Activated CD4-positive, alpha-beta T cell treated with anti-CD3 and anti-CD28 coated beads for 24 hours (primary cell): ENCODE measurements at regions not wholly inside any gene's neighbourhood (a gene's known extent, or its start where the extent isn't known, plus 50 kb on each side); places are given as distances from the start of the nearest gene placed in this dataset.

Experiments used
- DNase-seq, 2 donors: peaks; one replicate each; pipeline ENCODE4 v3.0.0-alpha.2; 2020; ENCODE audit warnings: low read depth in 2 of 2

DNA sequence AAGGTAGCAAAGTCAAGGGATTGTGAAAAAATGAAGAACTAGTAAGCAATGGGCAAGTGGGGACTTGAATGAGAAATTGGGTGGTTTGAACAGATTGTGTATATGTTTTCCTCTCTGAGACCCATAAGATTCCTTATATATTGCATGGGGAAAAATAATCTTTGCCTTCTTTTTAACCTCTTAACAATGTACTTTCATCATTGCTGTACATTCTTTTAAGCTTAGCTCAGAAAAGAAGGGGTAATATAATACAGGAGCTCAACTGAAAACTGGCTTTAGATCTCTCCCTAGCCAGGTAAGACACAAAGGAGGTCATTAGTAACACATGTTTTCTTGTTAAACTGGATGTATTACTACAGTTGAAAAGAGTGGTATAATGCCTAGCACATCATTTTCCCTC, 287.2 kb downstream of the RNF144B start:
- no peak for DNase-seq

DNA sequence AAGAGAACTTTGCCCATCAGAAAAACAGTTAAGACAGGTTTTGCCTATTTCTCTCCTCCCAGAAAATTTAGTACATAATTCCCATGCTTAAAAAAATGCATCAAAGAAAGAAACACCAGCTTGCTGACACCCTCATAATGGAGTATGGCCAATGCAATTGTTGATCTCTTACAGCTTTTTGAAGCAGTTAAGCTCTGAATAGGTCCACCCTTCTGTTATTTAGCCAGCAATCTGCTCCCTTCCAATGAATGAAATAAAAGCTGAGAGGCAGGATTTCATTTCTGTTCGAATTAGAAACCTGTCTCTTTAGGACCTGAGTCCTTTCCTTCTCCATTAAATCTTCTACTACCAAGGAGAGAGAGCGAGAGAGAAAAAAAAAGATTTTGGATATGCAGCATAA, 288.7 kb downstream of the RNF144B start:
- no peak for DNase-seq

DNA sequence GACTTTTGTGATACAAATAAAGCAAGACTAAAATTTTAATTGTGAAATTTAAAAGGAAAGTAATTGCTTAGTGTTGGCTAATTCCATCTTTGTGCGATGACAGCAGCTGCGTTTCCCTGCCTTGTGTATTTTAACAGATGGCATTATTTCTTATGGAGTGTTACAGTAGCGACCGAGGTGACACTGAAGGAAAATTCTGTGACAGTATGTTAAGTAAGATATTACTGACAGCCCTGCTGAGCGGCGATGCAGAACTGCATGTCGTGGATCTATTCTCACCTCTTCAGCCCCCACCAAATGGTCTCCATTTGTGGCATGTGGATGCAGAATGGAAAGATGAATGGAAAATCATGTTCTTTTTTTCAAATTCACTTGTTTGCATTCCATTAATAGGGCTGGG, 289.4 kb downstream of the RNF144B start:
- no peak for DNase-seq

DNA sequence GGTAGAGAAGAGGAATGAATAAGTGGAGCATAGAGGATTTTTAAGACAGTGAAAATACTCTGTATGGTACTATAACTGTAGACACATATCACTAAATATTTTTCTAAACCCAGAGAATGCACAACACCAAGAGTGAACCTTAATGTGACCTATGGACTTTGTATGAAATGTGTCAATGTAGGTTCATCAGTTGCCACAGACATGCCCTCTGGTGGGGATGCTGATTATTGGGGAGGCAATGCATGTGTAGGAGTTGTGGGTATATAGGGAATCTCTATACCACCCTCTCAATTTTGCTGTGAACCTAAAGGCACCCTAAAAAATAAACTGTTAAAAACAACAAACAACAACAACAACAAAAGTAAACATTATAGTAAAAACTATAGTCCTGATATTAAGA, 293.7 kb downstream of the RNF144B start:
- no peak for DNase-seq

DNA sequence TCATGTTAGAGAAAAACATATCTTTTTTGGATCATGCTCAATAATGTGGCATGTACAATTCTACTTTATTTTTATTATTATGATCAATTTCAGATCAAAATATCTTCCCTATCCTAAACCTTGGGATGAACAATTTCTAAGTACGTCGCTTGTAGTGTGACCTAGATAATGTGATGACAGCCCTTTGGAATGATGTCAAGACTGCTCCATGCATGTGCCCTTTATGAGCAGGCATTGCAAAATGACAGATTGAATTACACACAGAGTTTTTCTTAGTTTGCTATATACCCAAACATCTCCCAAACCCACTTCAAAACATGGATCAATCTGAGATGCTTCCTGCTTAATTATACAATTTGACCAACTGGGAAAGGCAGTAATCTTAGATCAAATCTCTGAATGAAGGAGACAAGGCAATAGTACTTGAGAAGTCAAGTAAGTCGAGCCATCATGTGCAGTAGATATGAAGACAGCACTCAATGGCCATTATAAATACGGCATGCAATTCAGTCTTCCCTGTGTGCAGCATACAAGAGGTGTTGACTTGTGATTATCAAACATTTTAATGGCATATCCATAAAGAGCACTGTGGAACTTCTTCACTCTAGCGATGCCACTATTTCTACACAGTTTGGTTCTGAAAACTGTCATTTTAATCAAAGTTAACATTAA, 294.8 kb downstream of the RNF144B start:
- no peak for DNase-seq

DNA sequence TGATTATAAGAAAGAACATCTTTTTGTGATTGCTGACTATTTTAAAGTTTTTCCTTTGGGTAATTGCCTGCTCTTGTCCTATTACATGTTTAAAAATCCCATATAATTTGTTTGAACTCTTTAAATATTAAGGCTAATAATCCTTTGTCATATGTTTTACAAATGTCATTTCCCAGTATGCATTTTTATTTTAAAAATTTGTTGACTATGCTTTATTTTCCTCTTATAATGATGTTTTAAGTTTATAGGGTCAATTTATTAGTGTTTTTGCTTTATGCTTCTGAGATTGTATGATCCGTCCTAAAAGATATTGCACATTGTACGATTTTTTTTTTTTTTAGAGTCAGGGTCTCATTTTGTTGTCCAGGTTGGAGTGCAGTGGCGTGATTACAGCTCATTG, 297.2 kb downstream of the RNF144B start:
- DNase-seq, result no peak

DNA sequence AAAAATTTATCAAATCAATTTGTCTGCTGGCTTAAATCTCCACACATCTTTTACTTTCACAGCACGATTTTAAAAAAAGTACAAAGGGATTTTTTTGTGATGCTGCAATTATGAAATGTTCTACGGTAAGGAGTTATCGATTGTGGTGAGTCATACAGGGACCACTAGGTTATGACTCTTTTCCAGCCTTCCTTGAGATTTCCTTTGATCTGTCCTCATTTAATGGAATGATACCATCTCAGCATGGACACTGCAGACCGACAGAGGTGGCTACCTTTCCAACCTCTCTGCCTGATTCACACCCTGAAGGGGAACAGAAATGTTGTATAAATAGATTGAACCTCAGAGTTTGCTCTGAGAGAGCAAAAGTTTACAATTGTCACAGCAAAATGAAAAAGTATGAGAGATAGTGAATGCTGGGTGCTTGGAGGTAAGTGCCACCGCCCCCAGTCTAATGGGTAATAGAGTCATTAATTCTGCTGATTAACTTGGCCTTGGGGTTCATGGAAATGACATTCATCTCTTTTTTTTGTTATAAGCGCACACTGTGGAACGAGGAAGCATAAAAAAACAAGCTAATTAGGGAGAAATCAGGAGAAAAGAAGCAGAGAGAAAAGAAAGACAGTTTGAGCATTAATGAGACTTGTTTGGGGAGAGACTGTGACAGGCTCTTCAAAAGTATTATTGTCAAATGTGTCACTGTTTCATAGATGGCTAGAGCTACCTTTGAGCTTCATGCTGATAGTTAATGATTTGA, 306.0 kb downstream of the RNF144B start:
- DNase-seq, result no peak

DNA sequence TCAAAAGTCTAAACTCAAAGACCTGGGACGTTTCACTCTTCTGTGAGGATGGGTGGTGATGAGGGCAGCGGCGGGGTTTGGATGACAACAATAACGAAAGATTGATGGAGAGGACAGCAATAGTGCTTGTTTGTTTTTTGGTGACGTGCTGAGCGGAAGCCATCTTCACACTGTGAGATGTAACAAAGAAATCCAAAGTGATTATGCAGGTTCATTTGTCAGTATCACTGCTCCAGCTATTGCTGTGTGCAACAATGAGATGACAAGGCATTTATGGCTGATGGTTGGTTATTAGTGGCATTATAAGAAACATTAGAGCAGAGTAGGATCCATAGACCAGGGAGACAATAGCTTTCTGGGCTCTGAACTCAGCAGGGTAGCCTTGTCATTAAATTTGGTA, 306.7 kb downstream of the RNF144B start:
- DNase-seq, result no peak

DNA sequence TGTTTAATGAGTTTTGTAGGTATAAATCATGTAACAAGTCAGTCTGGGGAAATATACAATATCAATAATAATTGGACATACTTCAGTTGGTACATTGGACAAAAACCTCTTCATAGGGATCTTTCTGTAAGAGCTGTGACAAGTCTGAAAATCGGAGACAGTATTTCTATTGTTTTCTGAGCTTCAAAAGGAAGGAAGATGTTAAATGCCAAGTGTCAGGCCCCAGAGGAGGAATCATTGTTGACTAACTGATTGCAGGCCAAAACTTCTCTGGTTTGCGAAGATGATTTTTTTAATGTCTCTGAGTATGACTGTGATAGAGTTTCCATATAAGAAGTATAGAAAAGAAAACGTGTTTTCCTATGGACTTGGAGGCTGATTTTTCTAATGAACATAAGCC, 316.4 kb downstream of the RNF144B start:
- DNase-seq, result no peak

DNA sequence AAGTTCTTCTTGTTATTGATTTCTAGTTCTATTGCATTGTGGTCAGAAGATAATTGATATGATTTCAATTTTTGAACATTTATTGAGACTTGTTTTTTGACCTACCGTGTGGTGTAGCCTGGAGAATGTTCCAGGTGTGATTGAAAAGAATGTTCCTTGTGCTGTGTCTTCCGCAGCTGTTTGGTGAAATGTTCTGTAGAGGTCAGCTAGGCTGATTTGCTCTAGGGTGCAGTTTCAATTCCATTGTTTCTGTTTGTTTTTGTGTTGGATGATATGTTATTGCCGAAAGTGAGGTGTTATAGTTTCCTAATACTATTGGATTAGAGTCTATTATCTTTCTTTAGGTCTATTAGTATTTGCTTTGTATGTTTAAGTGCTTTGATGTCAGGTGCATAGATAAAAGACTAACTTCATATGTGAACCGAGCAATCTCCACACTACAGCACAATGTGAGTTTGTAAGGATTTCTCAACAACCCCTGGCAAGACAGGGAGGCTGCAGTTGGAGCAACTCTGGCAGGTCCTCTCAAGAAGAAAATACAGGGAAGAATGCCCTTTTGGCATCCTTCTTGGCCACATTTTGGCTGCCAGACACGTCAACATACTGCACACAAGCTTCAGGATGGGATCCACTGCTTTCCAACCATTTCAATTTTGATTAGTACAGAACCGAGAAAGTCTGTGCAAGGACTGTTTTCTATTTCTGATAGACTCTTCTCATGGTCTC, 320.7 kb downstream of the RNF144B start:
- DNase-seq, result no peak

DNA sequence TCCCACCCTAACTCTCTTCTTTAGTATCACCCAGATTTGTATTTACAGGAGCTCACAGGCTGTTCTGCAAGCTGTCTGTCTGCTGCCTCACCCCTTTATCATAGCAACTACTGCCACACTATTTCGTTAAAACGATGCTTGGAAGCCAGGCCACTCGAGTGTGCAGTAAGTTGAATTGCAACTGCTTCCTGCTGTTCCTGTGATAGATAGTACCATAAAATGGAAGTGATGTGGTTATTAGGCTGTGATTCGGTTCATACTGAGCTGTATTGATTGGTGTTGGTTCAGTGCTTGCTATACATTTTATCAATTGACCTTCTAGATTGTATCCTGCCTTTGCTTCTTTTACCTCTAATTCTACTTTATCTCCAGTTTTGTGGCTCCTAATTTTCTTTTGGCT, 325.4 kb downstream of the RNF144B start:
- no peak for DNase-seq

DNA sequence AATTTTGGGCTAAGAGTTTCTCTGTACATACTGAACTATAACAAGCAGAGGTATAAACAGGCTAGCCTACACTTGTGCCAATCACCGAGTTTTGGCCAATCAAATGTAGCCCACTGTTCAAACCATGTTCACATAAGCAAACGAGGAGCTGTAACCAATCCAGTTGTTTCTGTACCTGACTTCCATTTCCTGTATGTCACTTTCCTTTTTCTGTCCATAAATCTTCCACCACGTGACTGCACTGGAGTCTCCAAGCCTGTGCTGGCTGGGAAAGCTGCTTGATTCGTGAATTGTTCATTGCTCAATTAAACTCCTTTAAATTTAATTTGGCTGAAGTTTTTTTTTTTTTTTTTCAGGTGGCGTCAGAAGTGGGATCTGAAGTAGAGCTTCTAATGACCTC, 332.9 kb downstream of the RNF144B start:
- no peak for DNase-seq

DNA sequence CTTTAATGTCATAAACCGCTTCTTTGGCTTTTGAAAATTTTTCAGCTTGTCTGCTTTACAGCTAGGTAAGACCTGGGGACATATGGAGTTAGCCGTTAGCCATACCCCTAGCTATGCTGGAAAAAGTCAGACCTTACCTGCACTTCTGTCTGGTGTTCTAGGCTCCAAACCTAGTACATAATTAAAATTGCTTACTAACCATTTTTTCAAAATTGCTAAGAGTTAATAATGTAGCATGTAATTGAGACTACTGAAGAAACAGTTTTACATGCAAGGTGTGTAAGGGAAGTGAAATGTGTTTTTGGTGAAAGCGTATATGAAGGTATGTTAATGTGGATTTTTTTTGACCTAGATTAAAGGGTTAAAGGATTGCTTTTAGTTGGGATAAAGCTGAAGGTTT, 336.9 kb downstream of the RNF144B start:
- no peak for DNase-seq

DNA sequence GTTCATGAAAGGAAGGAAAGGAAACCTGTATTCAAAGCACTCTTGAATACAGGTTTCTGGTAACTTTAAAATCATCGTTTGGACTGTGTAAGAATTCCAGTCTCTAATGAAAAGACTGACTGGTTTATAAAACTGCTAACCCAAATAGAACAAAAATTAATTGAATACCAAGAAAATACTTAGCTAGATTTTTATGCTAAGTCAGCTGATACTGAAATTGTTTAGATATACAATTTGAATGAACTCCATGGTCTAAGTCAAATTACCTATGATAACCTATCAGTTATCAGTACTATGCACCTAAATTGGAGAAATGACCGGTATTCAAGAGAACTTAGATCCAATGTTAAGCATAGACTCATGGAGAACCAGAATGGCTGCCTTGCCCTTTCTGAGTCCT, 338.3 kb downstream of the RNF144B start:
- DNase-seq, result no peak

DNA sequence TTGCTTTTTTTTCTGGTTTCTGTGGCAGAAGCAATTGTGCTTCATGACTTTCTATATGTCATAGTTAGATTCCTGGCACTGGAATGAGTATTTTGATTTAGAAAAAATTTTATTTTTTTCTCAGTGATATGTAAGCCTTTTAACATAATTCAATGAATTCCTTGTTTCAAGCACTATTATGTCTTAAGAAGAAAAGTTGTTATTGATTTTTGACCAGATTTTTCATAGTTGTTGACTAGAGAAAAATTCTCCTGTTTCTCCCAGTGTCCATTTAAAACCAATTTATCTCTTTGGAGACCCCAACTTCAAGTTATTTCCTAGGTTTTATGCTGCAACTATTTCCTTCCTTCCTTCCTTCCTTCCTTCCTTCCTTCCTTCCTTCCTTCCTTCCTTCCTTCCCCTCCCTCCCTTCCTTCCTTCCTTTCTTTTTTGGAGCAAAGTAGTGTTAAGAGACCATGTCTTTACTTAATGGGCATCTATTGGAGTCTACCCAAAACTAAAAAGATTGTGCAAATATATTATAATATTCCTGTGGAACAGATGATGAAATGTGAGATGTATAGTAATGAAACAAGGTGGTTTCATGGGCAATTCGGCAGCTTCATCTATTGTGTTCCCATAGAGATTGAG, 346.9 kb downstream of the RNF144B start:
- no peak for DNase-seq

DNA sequence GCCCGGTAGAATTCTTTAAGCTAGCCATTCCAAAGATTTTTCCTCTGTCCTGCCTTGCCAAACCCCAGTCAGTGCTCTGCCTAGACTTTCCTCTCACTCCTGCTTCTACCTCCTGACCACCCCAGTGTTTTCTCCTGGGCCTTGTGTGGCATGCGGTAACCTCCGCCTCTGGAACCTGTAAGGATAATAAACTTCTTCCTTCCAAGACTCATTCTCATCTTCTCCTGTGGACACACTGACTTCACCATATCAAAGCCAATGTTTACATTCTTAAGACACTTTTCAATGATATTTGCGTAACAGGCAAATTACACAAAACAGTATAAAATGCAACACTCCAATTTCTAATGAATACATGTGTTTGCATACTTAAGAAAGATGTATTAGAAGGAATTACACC, 354.6 kb downstream of the RNF144B start:
- DNase-seq, result no peak

DNA sequence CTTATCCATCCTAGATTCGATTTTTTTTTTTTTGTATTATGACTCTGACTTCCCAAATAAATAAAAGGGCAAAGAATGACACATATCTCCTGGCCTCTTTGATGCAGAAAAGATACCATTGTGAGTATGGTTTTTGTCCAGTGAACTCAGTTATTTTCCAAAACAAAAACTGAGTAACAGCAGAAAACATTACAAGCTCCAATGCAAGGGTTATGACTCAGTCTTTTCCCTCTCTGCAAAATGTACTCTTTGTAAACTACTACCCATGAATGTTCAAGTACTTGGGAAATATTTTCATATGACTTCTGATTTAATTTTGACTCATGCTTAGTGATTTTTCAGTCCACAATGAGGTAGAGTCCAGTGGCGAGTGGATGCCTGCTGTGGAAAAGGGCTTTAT, 355.3 kb downstream of the RNF144B start:
- DNase-seq, result no peak

DNA sequence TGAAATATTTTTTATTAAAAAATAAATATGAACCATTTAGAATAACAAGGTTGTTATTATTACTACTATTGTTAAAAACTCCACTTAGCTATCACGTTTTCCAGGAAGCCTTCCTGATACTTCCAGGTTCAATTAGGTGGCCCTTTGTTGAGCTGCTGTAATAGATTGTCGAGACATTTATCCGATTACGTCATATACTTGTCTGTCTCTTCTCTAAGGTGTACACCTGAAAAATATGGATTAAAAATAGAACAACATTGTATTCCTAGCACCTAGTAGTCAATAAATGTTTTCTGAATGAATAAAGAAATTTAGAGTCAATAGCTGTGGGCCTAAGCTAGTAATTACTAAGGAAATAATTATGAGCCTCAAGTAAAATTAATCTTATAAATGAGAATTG, 359.6 kb downstream of the RNF144B start:
- no peak for DNase-seq

DNA sequence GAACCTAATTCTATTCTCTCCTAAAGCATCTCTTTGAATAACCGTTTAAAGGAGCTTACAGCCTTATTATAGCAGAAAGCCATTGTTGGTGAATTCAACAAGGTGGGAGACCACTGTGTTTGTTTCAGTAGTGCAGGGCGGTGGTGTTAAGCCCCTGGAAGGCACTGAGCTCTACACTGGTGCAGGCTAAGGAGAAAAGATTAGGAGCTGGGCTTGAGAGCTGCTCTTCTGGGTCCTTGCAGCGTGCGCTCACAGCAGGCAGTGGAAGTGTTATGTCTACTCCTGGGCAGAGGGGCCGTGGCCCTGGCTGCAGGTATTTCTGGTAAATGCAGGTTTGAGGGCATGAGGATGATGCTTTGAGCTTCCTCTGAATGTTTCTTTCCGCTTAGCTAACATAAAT, 361.2 kb downstream of the RNF144B start:
- DNase-seq, result no peak

DNA sequence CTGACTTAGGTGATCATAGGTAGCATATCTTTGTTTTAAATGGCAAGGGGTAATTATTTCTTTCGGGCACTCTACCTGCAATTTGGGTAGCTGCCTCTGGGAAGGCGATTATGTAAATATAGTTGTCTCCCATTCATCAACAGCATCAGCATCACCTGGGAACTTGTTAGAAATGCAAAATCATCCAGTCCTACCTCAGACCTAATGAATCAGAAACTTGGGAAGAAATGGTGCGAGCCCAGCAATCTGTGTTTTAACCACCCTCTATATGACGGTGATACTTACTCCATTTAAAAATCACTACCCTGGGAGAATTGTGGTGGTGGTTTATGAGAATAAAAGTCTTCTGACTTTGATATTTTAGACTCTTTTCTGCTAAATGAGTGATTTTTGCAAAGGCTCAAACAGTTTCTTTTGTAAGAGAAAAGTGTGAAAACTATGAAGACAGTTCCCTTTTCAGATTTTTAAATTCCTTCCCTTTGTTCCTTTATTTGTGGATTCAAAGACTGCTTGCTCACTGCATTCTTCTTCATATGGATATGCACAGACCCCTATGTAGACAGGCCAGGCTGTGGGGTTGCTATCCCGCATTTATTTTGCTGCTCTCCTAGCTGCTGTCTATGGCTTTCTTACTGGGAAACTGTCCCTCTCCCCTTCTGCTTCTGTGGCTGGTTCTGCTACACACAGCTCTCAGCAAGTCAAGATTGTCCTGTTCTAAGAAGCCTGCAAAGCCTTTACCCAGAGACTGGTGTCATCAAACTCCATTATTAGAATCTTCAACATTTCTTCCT, 365.3 kb downstream of the RNF144B start:
- DNase-seq, result no peak

DNA sequence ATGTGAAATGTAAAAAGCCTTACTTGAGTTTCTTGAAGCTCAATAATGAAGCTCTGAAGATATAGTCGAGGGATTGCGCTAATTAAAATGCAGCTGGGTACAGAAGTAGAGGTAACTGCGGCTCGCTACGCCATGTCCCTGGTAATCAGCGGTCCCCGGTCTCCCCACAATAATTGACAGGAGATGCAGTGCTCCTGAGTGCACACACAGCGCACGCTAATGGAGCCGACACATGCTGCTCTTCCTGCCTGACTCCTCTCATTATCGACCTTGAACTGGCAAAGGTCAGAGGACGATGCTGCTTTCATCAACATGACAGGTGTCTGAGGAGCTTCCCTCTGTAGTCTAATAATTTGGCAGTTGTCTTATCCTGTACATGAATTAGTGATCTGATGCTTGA, 365.9 kb downstream of the RNF144B start:
- DNase-seq, result no peak

DNA sequence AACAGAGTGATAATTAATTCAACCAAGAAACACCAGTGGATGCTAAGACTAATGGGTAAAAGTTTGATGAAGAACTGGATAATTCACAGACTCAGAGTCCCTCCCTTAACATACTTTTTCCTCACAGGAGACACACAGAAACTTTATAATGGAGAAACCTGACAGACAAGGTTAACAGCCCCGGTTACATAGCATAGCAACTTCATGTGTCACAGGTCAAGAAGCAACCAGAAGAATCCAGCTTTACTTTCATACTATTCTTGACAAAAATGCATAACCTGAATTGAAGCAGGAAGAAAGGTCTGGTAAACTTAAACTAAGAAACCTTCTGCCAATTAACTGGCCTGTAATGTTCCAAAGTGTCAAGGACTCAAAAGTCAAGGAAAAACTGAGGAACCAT, 375.9 kb downstream of the RNF144B start:
- no peak for DNase-seq
